ENCODE measurements at regions not wholly inside any gene's neighbourhood (a gene's known extent, or its start where the extent isn't known, plus 50 kb on each side); places are given as distances from the start of the nearest gene placed in this dataset.

- no peak for TF ChIP-seq RCOR1 (IDR thresholded peaks at IDR 0.05; ENCODE audit: insufficient replicate concordance, low read length)
- TF ChIP-seq, protein P1, sequence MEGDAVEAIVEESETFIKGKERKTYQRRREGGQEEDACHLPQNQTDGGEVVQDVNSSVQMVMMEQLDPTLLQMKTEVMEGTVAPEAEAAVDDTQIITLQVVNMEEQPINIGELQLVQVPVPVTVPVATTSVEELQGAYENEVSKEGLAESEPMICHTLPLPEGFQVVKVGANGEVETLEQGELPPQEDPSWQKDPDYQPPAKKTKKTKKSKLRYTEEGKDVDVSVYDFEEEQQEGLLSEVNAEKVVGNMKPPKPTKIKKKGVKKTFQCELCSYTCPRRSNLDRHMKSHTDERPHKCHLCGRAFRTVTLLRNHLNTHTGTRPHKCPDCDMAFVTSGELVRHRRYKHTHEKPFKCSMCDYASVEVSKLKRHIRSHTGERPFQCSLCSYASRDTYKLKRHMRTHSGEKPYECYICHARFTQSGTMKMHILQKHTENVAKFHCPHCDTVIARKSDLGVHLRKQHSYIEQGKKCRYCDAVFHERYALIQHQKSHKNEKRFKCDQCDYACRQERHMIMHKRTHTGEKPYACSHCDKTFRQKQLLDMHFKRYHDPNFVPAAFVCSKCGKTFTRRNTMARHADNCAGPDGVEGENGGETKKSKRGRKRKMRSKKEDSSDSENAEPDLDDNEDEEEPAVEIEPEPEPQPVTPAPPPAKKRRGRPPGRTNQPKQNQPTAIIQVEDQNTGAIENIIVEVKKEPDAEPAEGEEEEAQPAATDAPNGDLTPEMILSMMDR (conservative IDR thresholded peaks at IDR 0.05; ENCODE audit: low read depth, low read length), result no peak
- TF ChIP-seq, protein P2, sequence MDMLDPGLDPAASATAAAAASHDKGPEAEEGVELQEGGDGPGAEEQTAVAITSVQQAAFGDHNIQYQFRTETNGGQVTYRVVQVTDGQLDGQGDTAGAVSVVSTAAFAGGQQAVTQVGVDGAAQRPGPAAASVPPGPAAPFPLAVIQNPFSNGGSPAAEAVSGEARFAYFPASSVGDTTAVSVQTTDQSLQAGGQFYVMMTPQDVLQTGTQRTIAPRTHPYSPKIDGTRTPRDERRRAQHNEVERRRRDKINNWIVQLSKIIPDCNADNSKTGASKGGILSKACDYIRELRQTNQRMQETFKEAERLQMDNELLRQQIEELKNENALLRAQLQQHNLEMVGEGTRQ (IDR thresholded peaks at IDR 0.05; ENCODE audit: low read depth, low read length), result no peak
Observed at GRCh38 chr5:136600306-136600705, 235.0 kb upstream of the TRPC7 start.

Data from IMR-90 (cell line).